ENCODE measurements at regions not wholly inside any gene's neighbourhood (a gene's known extent, or its start where the extent isn't known, plus 50 kb on each side); places are given as distances from the start of the nearest gene placed in this dataset.

- intact Hi-C loops (cut with DNase I): no loop called here
- no peaks in the 10 kb centered on the region for H3K9me3 ChIP-seq
- H3K4me1 ChIP-seq: peaks cover 0 to 21% (median 4%) of the 10 kb centered on the region in 12 donors
- WGBS, 4 donors: 41 to 47% (median 43%) methylated on average over 1 of the region's 1 CpG
- H3K36me3 ChIP-seq: no peaks in the 10 kb centered on the region
- H3K4me3 ChIP-seq: no peak overlapping the region
- ATAC-seq: no peak
- no peaks in the 10 kb centered on the region for H3K27me3 ChIP-seq
- TF ChIP-seq POLR2A (IDR thresholded peaks at IDR 0.05) (no peak), CTCF (IDR thresholded peaks at IDR 0.05) (no peak)
- DNase-seq: no peak
- no peak overlapping the region for H3K27ac ChIP-seq
Measured at GRCh38 chr7:46170792-46171191, 249.7 kb upstream of the IGFBP3 start.

- no peaks in the 10 kb centered on the region for H3K27me3 ChIP-seq
- ATAC-seq (no peak), DNase-seq (no peak)
- H3K4me1 ChIP-seq: peaks cover 0 to 15% (median 4%) of the 10 kb centered on the region in 12 donors
- intact Hi-C loops (cut with DNase I): no loop called here
- no peak overlapping the region for H3K4me3 ChIP-seq
- 90 to 94% (median 92%) methylated on average over 6 of the region's 6 CpGs for WGBS, 4 donors
- no peaks in the 10 kb centered on the region for H3K9me3 ChIP-seq
- TF ChIP-seq POLR2A (IDR thresholded peaks at IDR 0.05) (no peak), CTCF (IDR thresholded peaks at IDR 0.05) (no peak)
- no peak overlapping the region for H3K27ac ChIP-seq
- H3K36me3 ChIP-seq: no peaks in the 10 kb centered on the region
Measured at GRCh38 chr7:46170021-46170420, 248.9 kb upstream of the IGFBP3 start.

- Histone ChIP-seq H3K4me1 (peaks cover 0 to 17% (median 4%) of the 10 kb centered on the region in 12 donors), H3K27me3 (no peaks in the 10 kb centered on the region), H3K36me3 (no peaks in the 10 kb centered on the region), H3K4me3 (no peak overlapping the region), H3K27ac (no peak overlapping the region), H3K9me3 (no peaks in the 10 kb centered on the region)
- TF ChIP-seq CTCF (IDR thresholded peaks at IDR 0.05) (no peak), POLR2A (IDR thresholded peaks at IDR 0.05) (no peak)
- WGBS, 4 donors: 83 to 90% (median 85%) methylated on average over 1 of the region's 1 CpG
- intact Hi-C loops (cut with DNase I): no loop called here
- DNase-seq (no peak), ATAC-seq (no peak)
Measured at GRCh38 chr7:46169384-46169755, 248.3 kb upstream of the IGFBP3 start.

- no peaks in the 10 kb centered on the region for H3K27me3 ChIP-seq
- DNase-seq: no peak
- intact Hi-C loops (cut with DNase I): no loop called here
- no peaks in the 10 kb centered on the region for H3K9me3 ChIP-seq
- WGBS, 4 donors: 79 to 92% (median 86%) methylated on average over 11 of the region's 11 CpGs
- no peak overlapping the region for H3K27ac ChIP-seq
- TF ChIP-seq CTCF (IDR thresholded peaks at IDR 0.05) (no peak), POLR2A (IDR thresholded peaks at IDR 0.05) (no peak)
- H3K4me3 ChIP-seq: no peak overlapping the region
- no peaks in the 10 kb centered on the region for H3K36me3 ChIP-seq
- H3K4me1 ChIP-seq: peaks cover 0 to 11% (median 2%) of the 10 kb centered on the region in 12 donors
- no peak for ATAC-seq
Measured at GRCh38 chr7:46168671-46169383, 247.8 kb upstream of the IGFBP3 start.

Measured in heart left ventricle (tissue), 16 donors.